ENCODE measurements at regions not wholly inside any gene's neighbourhood (a gene's known extent, or its start where the extent isn't known, plus 50 kb on each side); places are given as distances from the start of the nearest gene placed in this dataset.

DNA sequence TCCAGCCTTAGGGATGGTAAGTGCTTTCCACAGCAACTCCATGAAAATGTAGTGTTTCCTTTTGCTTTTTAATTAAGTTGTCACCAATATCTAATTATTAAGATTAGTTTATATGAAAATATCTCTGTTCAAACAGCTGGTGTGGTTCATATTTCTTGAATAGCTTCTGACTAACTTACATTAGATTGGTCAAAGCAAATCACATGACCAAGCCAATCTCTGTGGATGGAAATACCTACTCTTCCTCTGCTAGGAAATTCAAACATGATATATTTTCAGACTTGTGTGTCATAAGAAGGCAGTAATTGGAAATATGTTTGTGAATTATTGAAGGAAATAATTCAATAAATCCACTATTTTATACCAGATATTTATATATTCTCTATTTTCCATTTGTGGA lies 54.6 kb upstream of the CADM2 start:
- H3K4me3 ChIP-seq: no peak overlapping the region
- H3K27me3 ChIP-seq: no peaks in the 10 kb centered on the region
- TF ChIP-seq CTCF (IDR thresholded peaks at IDR 0.05): no peak
- H3K4me1 ChIP-seq: no peaks in the 10 kb centered on the region
- H3K27ac ChIP-seq: no peak overlapping the region
- peaks cover 0 to 24% (median 0%) of the 10 kb centered on the region in 11 donors for H3K9me3 ChIP-seq
- H3K36me3 ChIP-seq: no peaks in the 10 kb centered on the region
- no peak for DNase-seq
- ATAC-seq: no peak
- intact Hi-C loops (cut with DNase I): no loop called here

- Histone ChIP-seq H3K36me3 (no peaks in the 10 kb centered on the region), H3K4me1 (no peaks in the 10 kb centered on the region), H3K27ac (no peak overlapping the region), H3K9me3 (peaks cover 0 to 19% (median 0%) of the 10 kb centered on the region in 11 donors), H3K27me3 (no peaks in the 10 kb centered on the region), H3K4me3 (no peak overlapping the region)
- no peak for ATAC-seq
- DNase-seq: no peak
- WGBS, 2 donors: 87 to 90% methylated on average over 21 of the region's 21 CpGs
- intact Hi-C loops (cut with DNase I): no loop called here
- no peak for TF ChIP-seq CTCF (IDR thresholded peaks at IDR 0.05)
Measured at GRCh38 chr3:84904816-84905555, 53.8 kb upstream of the CADM2 start.

DNA sequence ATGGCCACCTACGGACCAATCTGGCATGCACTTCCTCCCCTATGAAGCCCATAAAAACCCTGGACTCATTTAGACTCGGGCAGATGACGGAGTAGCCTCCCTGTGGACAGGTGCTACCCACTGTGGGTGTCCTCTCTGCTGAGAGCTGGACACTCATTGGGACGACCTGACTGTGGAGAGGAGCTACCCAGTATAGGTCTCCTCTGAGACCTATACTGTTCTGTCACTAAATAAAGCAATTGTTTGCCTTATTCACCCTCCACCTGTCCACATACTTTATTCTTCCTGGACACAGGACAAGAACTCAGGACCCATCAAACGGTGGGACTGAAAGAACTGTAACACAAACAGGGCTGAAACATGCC lies 53.3 kb upstream of the CADM2 start:
- ATAC-seq: no peak
- H3K27ac ChIP-seq: no peak overlapping the region
- TF ChIP-seq CTCF (IDR thresholded peaks at IDR 0.05): no peak
- H3K4me3 ChIP-seq: no peak overlapping the region
- intact Hi-C loops (cut with DNase I): no loop called here
- H3K4me1 ChIP-seq: no peaks in the 10 kb centered on the region
- 71 to 80% methylated on average over 5 of the region's 5 CpGs for WGBS, 2 donors
- no peaks in the 10 kb centered on the region for H3K27me3 ChIP-seq
- H3K36me3 ChIP-seq: no peaks in the 10 kb centered on the region
- DNase-seq: no peak
- H3K9me3 ChIP-seq: peaks cover 0 to 19% (median 0%) of the 10 kb centered on the region in 11 donors

- ATAC-seq: peak in 1 of 8 donors; percentile 64
- Histone ChIP-seq H3K27ac (no peak overlapping the region), H3K27me3 (no peaks in the 10 kb centered on the region), H3K36me3 (no peaks in the 10 kb centered on the region), H3K4me1 (no peaks in the 10 kb centered on the region), H3K4me3 (no peak overlapping the region), H3K9me3 (peaks cover 0 to 19% (median 0%) of the 10 kb centered on the region in 11 donors)
- no peak for DNase-seq
- intact Hi-C loops (cut with DNase I): no loop called here
- TF ChIP-seq CTCF (IDR thresholded peaks at IDR 0.05): no peak
- 54 to 69% methylated on average over 6 of the region's 6 CpGs for WGBS, 2 donors
Measured at GRCh38 chr3:84906065-84906464, 52.7 kb upstream of the CADM2 start.
